Ovary (tissue), 7 donors: ENCODE measurements at regions not wholly inside any gene's neighbourhood (a gene's known extent, or its start where the extent isn't known, plus 50 kb on each side); places are given as distances from the start of the nearest gene placed in this dataset.

Experiments used
- DNase-seq, 5 donors: peaks; one replicate each; pipeline ENCODE4 v3.0.0-alpha.2; 2019 to 2020
- H3K27ac ChIP-seq, 2 donors: fragments of 200-600 bp; one replicate each; pipeline versions ENCODE4 v1.5.1 to v1.8.0; 2019 to 2022
- H3K27me3 ChIP-seq: fragments of 200-600 bp; one replicate; pipeline ENCODE4 v1.8.0; 2022
- H3K36me3 ChIP-seq: fragments of 200-600 bp; sonication (generic); one replicate; pipeline ENCODE4 v1.5.1; 2019
- H3K4me1 ChIP-seq: one replicate; pipeline ENCODE4 v1.8.1; 2013; ENCODE audit warnings: mild to moderate bottlenecking, moderate library complexity; ENCODE audit not compliant: insufficient read depth
- H3K4me3 ChIP-seq: fragments of 200-600 bp; sonication (generic); one replicate; pipeline ENCODE4 v1.5.1; 2017
- H3K9me3 ChIP-seq, 2 donors: fragments of 200-600 bp in 1 of 2; sonication (generic) in 1 of 2; one replicate each; pipeline versions ENCODE4 v1.5.1 to v1.8.1; 2013 to 2019; ENCODE audit warnings: mild to moderate bottlenecking in 1 of 2, moderate library complexity in 1 of 2
- EP300 ChIP-seq: sonication (generic); formaldehyde crosslinking; IDR thresholded peaks from one replicate; pipeline ENCODE4 v1.6.1; 2017; ENCODE audit warnings: antibody characterized with exemption
- POLR2A ChIP-seq: fragments of 450-650 bp; IDR thresholded peaks from one replicate; pipeline ENCODE4 v1.6.1; 2017; ENCODE audit warnings: antibody characterized with exemption, mild to moderate bottlenecking, moderate library complexity
- WGBS, 3 donors: extraction: QIAGEN DNeasy Blood & Tissue Kit in 1 of 3; methylation state at CpG; one replicate each; pipeline versions ENCODE4 v1.1.5 to v1.1.7; 2013 to 2017; 5-methylcytosine and 5-hydroxymethylcytosine counted together
- intact Hi-C, 4 donors: fragments of 100-400 bp; cut with DNase I; formaldehyde crosslinking; loops; one replicate each; pipeline versions ENCODE4 v1.11.0 to v1.15.1; 2022 to 2023
- TF ChIP-seq, protein P1 (sequence below), 3 donors: fragments of 450-650 bp in 2 of 3; fragments of 200-600 bp in 1 of 3; IDR thresholded peaks; one replicate each; pipeline versions ENCODE4 v1.5.1 to v1.8.0; 2016 to 2022; ENCODE audit warnings: antibody characterized with exemption in 3 of 3, mild to moderate bottlenecking in 1 of 3
- donor health status: DM: no; HTN: no; CAD: no; lungs with moderate emphysema.
- donor health status: DM: no; HTN: no; CAD: no.
- donor health status: Bipolar disorder and iron deficiency.
- donor health status: DM: no; HTN: no; CAD: no.
- donor health status: DM: yes; HTN: yes; CAD: no.

DNA sequence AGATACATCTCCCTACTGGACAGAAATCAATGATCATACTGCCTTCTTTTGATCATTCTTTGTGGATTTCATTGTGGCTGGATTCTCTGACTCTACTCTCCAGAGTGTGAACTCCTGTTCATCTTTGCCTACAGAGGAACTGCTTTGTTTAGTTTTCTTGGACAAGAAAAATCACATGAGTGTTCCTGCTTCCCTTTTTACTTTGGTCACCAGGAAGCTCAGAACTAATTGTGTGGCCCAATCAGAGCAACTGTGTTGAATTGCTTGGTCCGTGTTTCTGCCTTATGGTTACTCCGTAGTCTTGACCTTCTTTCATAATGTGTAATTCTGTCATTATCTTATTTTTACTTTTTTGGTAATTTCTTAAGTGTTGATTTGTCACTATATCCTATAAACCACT is 97.0 kb downstream of the MAF start:
- H3K4me3 ChIP-seq, result no peak overlapping the region
- intact Hi-C loops, result no loop called here
- no peaks in the 10 kb centered on the region for H3K9me3 ChIP-seq
- no peak overlapping the region for H3K27ac ChIP-seq
- no peaks in the 10 kb centered on the region for H3K4me1 ChIP-seq
- H3K36me3 ChIP-seq, result no peaks in the 10 kb centered on the region
- no peaks in the 10 kb centered on the region for H3K27me3 ChIP-seq
- WGBS, 3 donors, result 88 to 93% (median 89%) methylated on average over 2 of the region's 2 CpGs
- TF ChIP-seq, protein P1, sequence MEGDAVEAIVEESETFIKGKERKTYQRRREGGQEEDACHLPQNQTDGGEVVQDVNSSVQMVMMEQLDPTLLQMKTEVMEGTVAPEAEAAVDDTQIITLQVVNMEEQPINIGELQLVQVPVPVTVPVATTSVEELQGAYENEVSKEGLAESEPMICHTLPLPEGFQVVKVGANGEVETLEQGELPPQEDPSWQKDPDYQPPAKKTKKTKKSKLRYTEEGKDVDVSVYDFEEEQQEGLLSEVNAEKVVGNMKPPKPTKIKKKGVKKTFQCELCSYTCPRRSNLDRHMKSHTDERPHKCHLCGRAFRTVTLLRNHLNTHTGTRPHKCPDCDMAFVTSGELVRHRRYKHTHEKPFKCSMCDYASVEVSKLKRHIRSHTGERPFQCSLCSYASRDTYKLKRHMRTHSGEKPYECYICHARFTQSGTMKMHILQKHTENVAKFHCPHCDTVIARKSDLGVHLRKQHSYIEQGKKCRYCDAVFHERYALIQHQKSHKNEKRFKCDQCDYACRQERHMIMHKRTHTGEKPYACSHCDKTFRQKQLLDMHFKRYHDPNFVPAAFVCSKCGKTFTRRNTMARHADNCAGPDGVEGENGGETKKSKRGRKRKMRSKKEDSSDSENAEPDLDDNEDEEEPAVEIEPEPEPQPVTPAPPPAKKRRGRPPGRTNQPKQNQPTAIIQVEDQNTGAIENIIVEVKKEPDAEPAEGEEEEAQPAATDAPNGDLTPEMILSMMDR (IDR thresholded peaks at IDR 0.05), result no peak
- TF ChIP-seq EP300 (no peak), POLR2A (no peak)
- no peak for DNase-seq

DNA sequence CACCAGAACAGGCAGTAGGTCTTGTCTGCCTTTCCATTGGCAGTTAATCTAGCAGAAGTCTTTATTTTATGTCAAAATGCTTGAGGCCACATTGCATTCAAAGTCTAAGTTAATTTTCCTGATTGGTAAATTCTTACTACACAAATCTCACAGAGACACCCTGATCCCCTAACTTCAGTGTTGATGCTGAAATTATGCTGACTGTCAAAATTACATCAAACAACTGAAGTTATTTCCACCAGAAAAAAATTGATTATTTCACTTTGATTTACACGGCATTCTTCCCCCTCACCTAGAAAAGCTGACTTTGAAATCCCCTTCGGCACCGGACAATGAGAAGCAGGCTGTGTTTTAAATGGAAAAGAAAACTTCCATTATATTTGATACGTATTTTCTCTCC is 99.1 kb downstream of the MAF start:
- intact Hi-C loops, result no loop called here
- Histone ChIP-seq H3K4me3 (no peak overlapping the region), H3K27ac (no peak overlapping the region), H3K27me3 (no peaks in the 10 kb centered on the region), H3K36me3 (no peaks in the 10 kb centered on the region), H3K4me1 (no peaks in the 10 kb centered on the region), H3K9me3 (no peaks in the 10 kb centered on the region)
- DNase-seq, result no peak
- WGBS, 3 donors, result 94 to 97% (median 95%) methylated on average over 4 of the region's 4 CpGs
- no peak for TF ChIP-seq POLR2A
- TF ChIP-seq, protein P1 (IDR thresholded peaks at IDR 0.05), result no peak
- TF ChIP-seq EP300, result no peak

DNA sequence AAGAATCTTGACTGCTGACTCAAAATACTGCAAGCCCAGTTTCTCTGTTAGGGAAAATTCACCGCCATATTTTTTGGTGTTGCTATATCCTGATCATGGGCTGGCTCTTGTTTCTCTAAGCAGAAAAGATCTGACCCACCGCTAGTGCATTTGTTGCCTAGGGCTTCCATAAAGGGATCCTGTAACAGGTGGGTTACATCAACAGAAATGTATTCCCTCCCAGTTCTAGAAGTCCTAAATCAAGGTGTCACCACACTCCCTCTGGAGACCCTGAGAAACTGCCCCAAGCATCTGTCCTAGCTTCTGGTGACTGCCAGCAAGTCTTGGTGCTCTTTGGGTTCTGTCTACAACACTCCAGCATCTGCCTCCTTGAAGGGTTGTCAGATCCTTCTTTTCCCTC is 99.7 kb downstream of the MAF start:
- WGBS, 3 donors, result 93 to 98% (median 95%) methylated on average over 2 of the region's 2 CpGs
- intact Hi-C loops, result no loop called here
- no peaks in the 10 kb centered on the region for H3K36me3 ChIP-seq

GRCh38 chr16:79500286-79500685 is 100.3 kb downstream of the MAF start:
- intact Hi-C loops, result no loop called here
- no peak for DNase-seq
- H3K4me1 ChIP-seq, result no peaks in the 10 kb centered on the region
- no peak for TF ChIP-seq POLR2A
- TF ChIP-seq, protein P1 (IDR thresholded peaks at IDR 0.05), result no peak
- TF ChIP-seq EP300, result no peak
- H3K36me3 ChIP-seq, result no peaks in the 10 kb centered on the region
- no peak overlapping the region for H3K27ac ChIP-seq
- H3K27me3 ChIP-seq, result no peaks in the 10 kb centered on the region
- no peaks in the 10 kb centered on the region for H3K9me3 ChIP-seq
- H3K4me3 ChIP-seq, result no peak overlapping the region
- WGBS, 3 donors, result 89 to 94% (median 91%) methylated on average over 2 of the region's 2 CpGs

More for the DNA sequence above, 99.7 kb downstream of the MAF start:
- H3K27ac ChIP-seq, result no peak overlapping the region
- no peaks in the 10 kb centered on the region for H3K9me3 ChIP-seq
- H3K4me3 ChIP-seq, result no peak overlapping the region
- H3K4me1 ChIP-seq, result no peaks in the 10 kb centered on the region
- TF ChIP-seq, protein P1 (IDR thresholded peaks at IDR 0.05), result no peak
- TF ChIP-seq EP300 (no peak), POLR2A (no peak)
- no peaks in the 10 kb centered on the region for H3K27me3 ChIP-seq
- no peak for DNase-seq

GRCh38 chr16:79498928-79499327 is 101.6 kb downstream of the MAF start:
- Histone ChIP-seq H3K27me3 (no peaks in the 10 kb centered on the region), H3K36me3 (no peaks in the 10 kb centered on the region), H3K4me1 (no peaks in the 10 kb centered on the region), H3K27ac (no peak overlapping the region), H3K9me3 (no peaks in the 10 kb centered on the region), H3K4me3 (no peak overlapping the region)
- DNase-seq, result no peak
- TF ChIP-seq, protein P1 (IDR thresholded peaks at IDR 0.05), result no peak
- 81 to 90% (median 90%) methylated on average over 1 of the region's 1 CpG for WGBS, 3 donors
- intact Hi-C loops, result no loop called here
